HG02678 (cell line): ENCODE measurements at regions not wholly inside any gene's neighbourhood (a gene's known extent, or its start where the extent isn't known, plus 50 kb on each side); places are given as distances from the start of the nearest gene placed in this dataset.
"Not testable (repeated sequence)": the region's sequence is repeated elsewhere in the genome, so short reads cannot be mapped to it uniquely, and the experiment has no call there.

Source experiments
- ATAC-seq: cut with Tn5 transposase; IDR thresholded peaks from one replicate; pipeline ENCODE4 v1.9.1; 2021; ENCODE audit warnings: mild to moderate bottlenecking, moderate library complexity; ENCODE audit not compliant: unreplicated experiment

DNA sequence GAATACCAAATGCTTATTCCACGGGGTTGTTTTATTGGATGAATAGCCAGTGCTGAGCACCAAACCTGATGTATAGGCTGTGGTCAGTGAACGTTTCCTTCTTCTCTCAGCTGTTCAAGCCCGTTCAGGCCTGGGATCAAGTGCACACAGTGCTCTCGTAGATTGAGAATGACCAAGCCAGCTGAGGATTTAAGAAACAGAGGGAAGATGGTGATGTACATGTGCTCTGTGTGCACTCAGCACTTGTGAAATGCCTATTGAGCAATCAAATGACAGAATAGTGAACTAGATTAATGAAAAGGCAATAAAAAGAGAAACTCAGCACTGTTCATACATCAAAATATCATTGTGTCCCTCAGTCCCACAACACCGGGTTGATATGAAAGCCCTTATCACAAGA, 302.5 kb downstream of the BMPER start:
- no peak for ATAC-seq

DNA sequence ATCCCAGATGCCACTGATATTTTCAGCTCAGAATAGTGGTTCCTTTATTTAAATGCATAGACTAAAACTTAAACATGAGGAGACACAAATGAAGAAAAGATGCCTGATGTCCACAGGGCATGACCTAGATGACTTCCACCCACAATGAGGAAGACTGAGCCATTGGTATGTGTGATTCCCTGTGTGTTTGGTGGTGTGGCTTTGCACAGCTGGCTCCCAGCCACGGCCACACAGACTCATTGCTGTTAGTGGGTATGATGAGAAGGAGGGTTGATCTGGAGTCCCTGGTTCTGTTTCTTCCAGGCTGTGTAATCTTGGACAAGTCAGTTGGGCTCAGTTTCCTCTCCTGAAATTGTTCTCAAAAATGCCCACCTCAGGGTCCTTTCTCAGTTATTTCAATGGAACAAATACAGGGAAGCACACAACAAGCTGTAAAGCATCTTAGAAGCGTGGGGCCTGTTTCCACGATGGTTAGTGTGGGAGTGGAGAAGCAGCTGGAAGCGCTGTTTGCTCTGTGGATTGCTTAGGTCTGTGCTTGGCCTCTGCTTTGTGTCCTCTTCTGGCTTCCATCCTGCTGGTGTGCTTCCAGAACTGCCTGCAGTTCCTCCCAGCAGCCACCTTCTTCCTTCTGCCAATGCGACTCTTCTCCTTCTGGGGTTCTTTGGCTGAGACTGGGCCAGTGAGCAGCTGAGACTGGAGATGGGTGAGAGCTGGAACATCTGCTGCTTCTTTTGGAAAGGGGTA, 303.7 kb downstream of the BMPER start:
- ATAC-seq, result no peak

DNA sequence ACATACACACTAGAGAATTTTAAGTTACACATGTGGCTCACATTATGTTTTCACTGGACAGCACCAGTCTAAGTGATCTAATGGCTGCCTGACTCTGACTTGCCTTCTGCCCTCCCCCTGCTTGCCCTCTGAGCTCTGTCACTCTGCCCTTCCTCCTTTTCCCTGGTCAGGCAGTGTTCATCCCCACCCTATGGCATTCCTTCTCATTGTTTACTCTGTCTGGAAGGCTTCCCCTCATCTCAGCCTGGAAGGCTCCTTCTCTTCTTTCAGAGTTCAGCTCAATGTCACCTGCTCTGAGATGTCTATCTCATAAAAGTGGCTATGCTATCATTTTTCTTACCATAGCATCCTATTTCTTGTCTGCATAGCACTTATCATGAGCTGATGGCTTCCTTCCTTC, 305.7 kb downstream of the BMPER start:
- ATAC-seq, result no peak

GRCh38 chr7:34217972-34218371, 312.6 kb downstream of the BMPER start:
- no peak for ATAC-seq

DNA sequence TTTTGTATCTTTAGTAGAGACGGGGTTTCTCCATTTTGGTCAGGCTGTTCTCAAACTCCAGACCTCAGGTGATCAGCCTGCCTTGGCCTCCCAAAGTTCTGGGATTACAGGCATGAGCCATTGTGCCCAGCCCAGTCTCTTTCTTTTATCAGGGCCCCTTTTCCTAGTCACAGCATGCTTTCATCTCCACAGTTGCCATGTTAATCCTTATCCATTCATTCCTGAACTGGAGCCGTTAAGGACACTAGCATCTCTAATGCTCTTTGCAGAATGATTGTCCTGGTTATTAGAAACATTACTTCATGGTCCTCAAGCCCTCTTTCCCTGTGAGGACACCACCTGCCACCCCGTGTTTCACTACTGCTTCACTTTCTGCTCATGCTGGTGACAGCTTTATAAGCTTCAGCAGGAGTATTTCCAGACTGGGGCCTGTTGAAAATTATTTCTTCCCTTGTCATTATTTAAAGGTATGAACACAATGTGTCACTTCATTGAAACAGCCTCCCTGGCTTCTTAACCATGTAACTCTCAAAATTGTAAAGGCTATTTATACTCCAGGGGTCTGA, 313.9 kb downstream of the BMPER start:
- ATAC-seq, result no peak

DNA sequence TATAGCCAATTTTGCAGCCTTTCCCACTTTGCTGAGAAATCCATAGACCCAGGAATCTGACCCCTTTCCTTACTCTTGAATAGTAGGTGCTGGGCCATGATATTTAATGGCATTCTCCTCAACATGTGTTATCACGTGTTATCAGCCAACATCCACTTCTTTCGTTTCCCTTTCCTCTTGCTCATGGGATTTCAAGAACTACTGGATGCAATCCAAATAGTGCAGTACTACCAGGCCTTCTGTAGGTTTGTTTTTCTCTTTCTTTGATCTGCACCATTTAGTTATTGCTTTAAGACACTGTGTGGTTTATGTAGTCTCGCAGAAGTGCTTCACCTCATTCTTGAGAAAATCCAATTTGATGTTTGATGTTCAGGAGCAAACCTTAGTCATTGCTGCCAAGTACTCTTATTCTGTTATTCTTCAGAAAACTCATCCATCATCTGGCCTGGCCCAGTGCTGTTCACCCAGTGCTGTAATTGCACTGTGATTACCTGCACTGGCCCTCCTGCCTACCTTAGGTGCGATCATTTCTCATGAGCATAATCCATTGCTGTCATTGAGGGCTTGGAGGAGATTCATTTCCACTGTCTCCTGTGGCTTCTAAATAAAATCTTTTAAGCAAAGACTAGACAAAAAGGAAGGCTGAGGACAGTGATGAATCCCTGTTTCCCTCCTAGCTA, 315.3 kb downstream of the BMPER start:
- no peak for ATAC-seq

GRCh38 chr7:34222316-34222715, 317.0 kb downstream of the BMPER start:
- ATAC-seq, result no peak

DNA sequence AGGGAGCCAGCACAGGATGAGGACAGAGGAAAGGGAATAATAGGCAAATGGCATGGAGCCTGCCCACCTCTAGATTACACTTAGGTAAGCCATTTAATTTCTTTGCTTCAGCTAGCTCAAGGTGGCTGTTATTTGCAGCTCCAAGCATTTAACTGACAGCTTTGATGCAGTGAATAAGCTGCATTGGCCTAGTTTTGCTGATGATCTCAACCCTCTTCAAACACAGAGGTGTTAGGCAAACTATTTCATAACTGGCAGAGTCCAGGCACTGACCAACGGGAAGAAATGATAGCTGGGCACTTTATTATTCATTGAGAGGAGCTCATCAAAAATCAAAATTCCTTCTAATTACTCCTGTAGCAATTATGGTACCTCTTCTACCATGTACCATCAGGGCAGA, 317.4 kb downstream of the BMPER start:
- ATAC-seq, result no peak

- ATAC-seq, result no peak
Measured at GRCh38 chr7:34224281-34224680, 318.9 kb downstream of the BMPER start.

DNA sequence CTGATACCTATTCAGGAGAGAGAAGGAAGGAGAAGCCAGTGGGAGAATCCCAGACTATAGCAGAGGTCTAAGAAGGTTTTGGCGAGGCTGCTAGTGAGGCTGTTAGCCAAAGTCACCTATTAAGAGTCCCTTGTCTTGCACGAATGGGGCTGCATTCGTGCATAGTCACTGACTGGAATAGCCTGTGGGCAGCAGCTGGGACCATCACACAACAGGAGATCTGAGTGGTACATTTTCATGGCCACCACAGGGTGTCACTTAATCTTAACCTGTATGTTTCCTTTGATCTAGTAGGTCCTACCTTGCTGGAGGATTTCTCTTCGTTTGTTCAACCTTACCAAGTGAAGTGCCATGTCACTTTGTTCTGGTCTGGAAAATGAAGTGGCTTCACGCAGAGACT, 319.9 kb downstream of the BMPER start:
- no peak for ATAC-seq

- ATAC-seq, result no peak
Measured at GRCh38 chr7:34227525-34227924, 322.2 kb downstream of the BMPER start.

DNA sequence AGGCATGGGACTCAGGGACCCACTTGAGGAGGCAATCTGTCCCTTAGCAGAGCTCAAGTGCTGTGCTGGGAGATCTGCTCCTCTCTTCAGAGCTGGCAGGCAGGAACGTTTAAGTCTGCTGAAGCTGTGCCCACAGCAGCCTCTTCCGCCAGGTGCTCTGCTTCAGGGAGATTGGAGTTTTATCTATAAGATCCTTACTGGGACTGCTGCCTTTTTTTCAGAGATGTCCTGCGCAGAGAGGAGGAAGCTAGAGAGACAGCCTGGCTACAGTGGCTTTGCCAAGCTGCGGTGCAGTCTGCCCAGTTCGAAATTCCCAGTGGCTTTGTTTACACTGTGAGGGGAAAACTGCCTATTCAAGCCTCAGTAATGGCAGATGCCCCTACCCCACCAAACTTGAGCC, 329.8 kb downstream of the BMPER start:
- not testable (repeated sequence) for ATAC-seq

DNA sequence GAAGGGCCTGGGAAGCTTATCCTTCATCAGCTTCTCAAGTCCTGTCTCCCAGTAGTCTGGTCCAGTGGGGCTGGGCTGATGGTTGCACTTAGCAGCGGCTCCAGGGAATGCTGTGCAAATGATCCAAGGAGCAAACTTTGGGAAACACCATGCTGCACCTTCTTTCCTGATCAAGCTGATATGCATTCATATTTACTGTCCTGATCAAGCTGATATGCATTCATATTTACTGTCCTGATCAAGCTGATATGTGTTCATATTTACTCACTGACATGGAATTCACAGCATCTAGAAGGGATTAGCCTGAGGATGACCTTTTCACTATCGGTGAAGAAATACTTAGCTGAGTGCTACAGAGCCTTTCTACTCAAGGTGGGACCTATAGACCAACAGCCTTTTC, 330.7 kb downstream of the BMPER start:
- no peak for ATAC-seq

- no peak for ATAC-seq
Measured at GRCh38 chr7:34236839-34237492, 331.6 kb downstream of the BMPER start.

DNA sequence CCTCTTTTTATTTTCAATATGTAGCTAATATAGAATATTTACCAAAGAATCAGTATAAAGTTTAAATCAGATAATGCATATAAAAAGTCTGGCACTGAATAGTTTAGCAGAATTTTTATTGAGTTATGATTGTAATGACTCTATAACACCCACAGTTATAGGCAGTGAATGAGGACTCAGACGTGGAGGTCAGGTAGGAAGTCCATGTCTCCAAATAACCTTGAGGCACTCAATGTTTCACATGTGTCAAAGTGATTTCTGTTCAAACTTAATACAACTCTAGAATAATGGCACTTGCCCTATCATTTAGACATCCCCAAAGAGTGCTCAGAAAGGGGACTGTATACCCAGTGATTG, 332.1 kb downstream of the BMPER start:
- no peak for ATAC-seq

- ATAC-seq, result no peak
Measured at GRCh38 chr7:34240417-34240816, 335.1 kb downstream of the BMPER start.

GRCh38 chr7:34242391-34242790, 337.1 kb downstream of the BMPER start:
- no peak for ATAC-seq

DNA sequence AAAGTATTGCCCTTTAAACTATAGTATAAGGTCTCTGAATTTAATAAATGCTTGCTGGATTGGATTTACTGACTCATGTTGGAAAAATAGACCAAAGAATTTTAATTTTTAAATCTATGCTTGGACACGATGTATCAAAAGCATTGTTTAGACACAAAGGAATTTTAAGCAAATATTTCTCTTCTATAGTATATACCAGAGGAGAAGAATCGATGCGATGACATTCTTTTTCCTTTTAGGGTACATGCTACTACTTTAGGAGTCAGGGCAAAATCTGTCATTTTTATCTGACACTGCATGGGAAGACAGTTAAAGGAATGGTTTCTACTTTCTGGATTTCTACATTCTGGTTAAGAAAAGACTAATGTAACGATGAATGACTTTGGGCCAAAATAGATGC, 339.9 kb downstream of the BMPER start:
- ATAC-seq, result no peak

- no peak for ATAC-seq
Measured at GRCh38 chr7:34247468-34247867, 342.1 kb downstream of the BMPER start.

GRCh38 chr7:34249192-34249591, 343.9 kb downstream of the BMPER start:
- no peak for ATAC-seq

DNA sequence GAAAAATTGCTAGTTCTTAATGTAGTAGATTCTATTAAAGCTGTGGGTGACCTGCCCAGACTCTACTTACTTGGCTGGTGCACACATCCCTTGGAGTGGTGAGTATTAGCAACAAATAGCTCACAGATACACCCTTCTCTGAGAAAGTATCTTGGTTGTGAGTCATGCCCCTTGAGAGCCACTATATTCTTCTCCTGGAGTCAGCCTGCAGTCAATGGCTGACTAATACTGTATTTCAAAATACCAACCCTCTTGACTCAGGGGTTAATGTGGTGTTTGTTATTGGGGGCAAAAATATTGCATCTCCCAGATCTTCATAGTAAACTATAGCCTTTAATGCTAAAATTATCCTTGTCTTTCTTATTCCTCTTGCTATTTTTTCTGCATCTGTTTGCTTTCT, 354.9 kb downstream of the BMPER start:
- no peak for ATAC-seq

DNA sequence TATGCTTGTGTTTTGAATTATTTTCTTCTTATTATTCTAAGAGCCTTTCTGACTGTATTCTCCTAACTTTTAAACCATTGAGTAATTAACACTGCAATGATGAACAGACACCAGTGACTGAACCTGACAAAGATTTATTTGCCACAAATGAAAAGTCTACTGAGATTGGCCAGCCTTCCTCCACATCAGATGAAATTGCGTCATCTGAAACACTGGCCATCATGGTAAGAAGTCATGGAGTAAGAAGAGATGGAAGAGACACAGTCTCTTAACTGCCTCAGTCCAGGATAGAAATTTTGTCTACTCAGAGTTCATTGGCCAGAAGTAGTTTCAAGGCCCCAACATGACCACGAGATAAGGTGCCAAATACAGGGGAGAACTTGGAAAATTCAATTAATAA, 357.8 kb downstream of the BMPER start:
- no peak for ATAC-seq
